ENCODE measurements at regions not wholly inside any gene's neighbourhood (a gene's known extent, or its start where the extent isn't known, plus 50 kb on each side); places are given as distances from the start of the nearest gene placed in this dataset.

- no peak for ATAC-seq (ENCODE audit: insufficient read depth, low FRiP score)
Observed at GRCh38 chrX:40849906-40850823, 114.8 kb upstream of the MED14 start.

GRCh38 chrX:40852586-40852985, 117.2 kb upstream of the MED14 start:
- no peak overlapping the region for H3K4me3 ChIP-seq
- no peaks in the 10 kb centered on the region for H3K9me3 ChIP-seq (ENCODE audit: control insufficient read depth in 4 of 4, insufficient read depth in 3 of 4, low read length in 3 of 4)
- no peak for ATAC-seq (ENCODE audit: insufficient read depth, low FRiP score)
- no peaks in the 10 kb centered on the region for H3K4me1 ChIP-seq (ENCODE audit: control insufficient read depth in 5 of 5, insufficient read depth in 5 of 5, low read length in 5 of 5)
- no peak for DNase-seq
- peaks cover 0 to 5% (median 3%) of the 10 kb centered on the region in 3 donors for H3K27me3 ChIP-seq (ENCODE audit: control insufficient read depth in 3 of 3, insufficient read depth in 3 of 3, low read length in 2 of 3)
- H3K27ac ChIP-seq (ENCODE audit: low read depth in 1 of 2, low read length in 1 of 2): no peak overlapping the region
- H3K36me3 ChIP-seq (ENCODE audit: control insufficient read depth in 4 of 4, insufficient read depth in 4 of 4, low read length in 4 of 4): no peaks in the 10 kb centered on the region
- no peak for TF ChIP-seq CTCF (IDR thresholded peaks at IDR 0.05; ENCODE audit: control extremely low read depth, extremely low read depth)
- H3K9ac ChIP-seq (ENCODE audit: insufficient read depth in 1 of 2, low read length in 2 of 2): no peak overlapping the region

More at GRCh38 chrX:40849906-40850823, 114.8 kb upstream of the MED14 start:
- 78 to 86% methylated on average over 5 of the region's 5 CpGs for WGBS, 2 donors
- Histone ChIP-seq H3K36me3 (ENCODE audit: control insufficient read depth in 4 of 4, insufficient read depth in 4 of 4, low read length in 4 of 4) (no peaks in the 10 kb centered on the region), H3K4me1 (ENCODE audit: control insufficient read depth in 5 of 5, insufficient read depth in 5 of 5, low read length in 5 of 5) (peaks cover 0 to 8% (median 0%) of the 10 kb centered on the region in 5 donors), H3K9ac (ENCODE audit: insufficient read depth in 1 of 2, low read length in 2 of 2) (no peak overlapping the region), H3K27me3 (ENCODE audit: control insufficient read depth in 3 of 3, insufficient read depth in 3 of 3, low read length in 2 of 3) (peaks cover 0 to 7% (median 3%) of the 10 kb centered on the region in 3 donors), H3K9me3 (ENCODE audit: control insufficient read depth in 4 of 4, insufficient read depth in 3 of 4, low read length in 3 of 4) (no peaks in the 10 kb centered on the region), H3K4me3 (no peak overlapping the region), H3K27ac (ENCODE audit: low read depth in 1 of 2, low read length in 1 of 2) (no peak overlapping the region)
- DNase-seq: no peak
- TF ChIP-seq CTCF (IDR thresholded peaks at IDR 0.05; ENCODE audit: control extremely low read depth, extremely low read depth): no peak

- 42 to 73% methylated on average over 4 of the region's 4 CpGs for WGBS, 2 donors
Observed at GRCh38 chrX:40853004-40853815, 117.9 kb upstream of the MED14 start.

More at GRCh38 chrX:40853004-40853815, 117.9 kb upstream of the MED14 start:
- H3K9me3 ChIP-seq (ENCODE audit: control insufficient read depth in 4 of 4, insufficient read depth in 3 of 4, low read length in 3 of 4): no peaks in the 10 kb centered on the region
- peaks cover 0 to 5% (median 3%) of the 10 kb centered on the region in 3 donors for H3K27me3 ChIP-seq (ENCODE audit: control insufficient read depth in 3 of 3, insufficient read depth in 3 of 3, low read length in 2 of 3)
- H3K4me1 ChIP-seq (ENCODE audit: control insufficient read depth in 5 of 5, insufficient read depth in 5 of 5, low read length in 5 of 5): no peaks in the 10 kb centered on the region
- no peak overlapping the region for H3K4me3 ChIP-seq
- no peaks in the 10 kb centered on the region for H3K36me3 ChIP-seq (ENCODE audit: control insufficient read depth in 4 of 4, insufficient read depth in 4 of 4, low read length in 4 of 4)
- no peak overlapping the region for H3K9ac ChIP-seq (ENCODE audit: insufficient read depth in 1 of 2, low read length in 2 of 2)
- DNase-seq (no peak), ATAC-seq (ENCODE audit: insufficient read depth, low FRiP score) (no peak)
- no peak for TF ChIP-seq CTCF (IDR thresholded peaks at IDR 0.05; ENCODE audit: control extremely low read depth, extremely low read depth)
- no peak overlapping the region for H3K27ac ChIP-seq (ENCODE audit: low read depth in 1 of 2, low read length in 1 of 2)

Measured in lung (tissue), 11 donors.